ENCODE measurements at regions not wholly inside any gene's neighbourhood (a gene's known extent, or its start where the extent isn't known, plus 50 kb on each side); places are given as distances from the start of the nearest gene placed in this dataset.
"Not testable (repeated sequence)": the region's sequence is repeated elsewhere in the genome, so short reads cannot be mapped to it uniquely, and the experiment has no call there.

DNA sequence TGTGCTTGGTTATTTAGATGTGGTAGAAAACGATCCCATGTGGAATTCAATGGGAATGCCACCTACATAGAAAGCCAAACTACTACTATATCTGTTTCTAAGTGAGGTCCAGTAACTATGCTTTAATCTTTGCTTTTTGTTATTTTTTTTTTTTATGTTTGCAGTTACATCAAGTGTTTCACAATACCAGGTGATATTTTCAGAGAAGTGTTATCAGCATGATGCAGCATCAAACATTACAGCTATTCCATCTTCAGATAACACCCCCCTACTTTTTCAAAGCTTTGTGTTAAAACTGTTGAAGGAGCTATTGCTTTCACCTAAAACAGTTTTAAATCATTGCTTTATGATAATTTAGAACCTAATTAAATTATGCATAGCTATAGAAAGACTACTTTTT lies 163.8 kb upstream of the SLC16A7 start:
- intact Hi-C loops (cut with DNase I), result no loop called here
- TF ChIP-seq POLR2A (IDR thresholded peaks at IDR 0.05), result no peak
- TF ChIP-seq, protein P1, sequence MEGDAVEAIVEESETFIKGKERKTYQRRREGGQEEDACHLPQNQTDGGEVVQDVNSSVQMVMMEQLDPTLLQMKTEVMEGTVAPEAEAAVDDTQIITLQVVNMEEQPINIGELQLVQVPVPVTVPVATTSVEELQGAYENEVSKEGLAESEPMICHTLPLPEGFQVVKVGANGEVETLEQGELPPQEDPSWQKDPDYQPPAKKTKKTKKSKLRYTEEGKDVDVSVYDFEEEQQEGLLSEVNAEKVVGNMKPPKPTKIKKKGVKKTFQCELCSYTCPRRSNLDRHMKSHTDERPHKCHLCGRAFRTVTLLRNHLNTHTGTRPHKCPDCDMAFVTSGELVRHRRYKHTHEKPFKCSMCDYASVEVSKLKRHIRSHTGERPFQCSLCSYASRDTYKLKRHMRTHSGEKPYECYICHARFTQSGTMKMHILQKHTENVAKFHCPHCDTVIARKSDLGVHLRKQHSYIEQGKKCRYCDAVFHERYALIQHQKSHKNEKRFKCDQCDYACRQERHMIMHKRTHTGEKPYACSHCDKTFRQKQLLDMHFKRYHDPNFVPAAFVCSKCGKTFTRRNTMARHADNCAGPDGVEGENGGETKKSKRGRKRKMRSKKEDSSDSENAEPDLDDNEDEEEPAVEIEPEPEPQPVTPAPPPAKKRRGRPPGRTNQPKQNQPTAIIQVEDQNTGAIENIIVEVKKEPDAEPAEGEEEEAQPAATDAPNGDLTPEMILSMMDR (IDR thresholded peaks at IDR 0.05), result no peak
- whole genome bisulfite sequencing, 2 donors, result 43% methylated on average over 1 of the region's 1 CpG
- no peak overlapping the region for H3K27ac ChIP-seq
- no peak for DNase-seq
- no peaks in the 10 kb centered on the region for H3K4me1 ChIP-seq
- H3K27me3 ChIP-seq, result no peaks in the 10 kb centered on the region
- no peaks in the 10 kb centered on the region for H3K9me3 ChIP-seq
- H3K36me3 ChIP-seq, result no peaks in the 10 kb centered on the region
- H3K4me3 ChIP-seq, result no peak overlapping the region

DNA sequence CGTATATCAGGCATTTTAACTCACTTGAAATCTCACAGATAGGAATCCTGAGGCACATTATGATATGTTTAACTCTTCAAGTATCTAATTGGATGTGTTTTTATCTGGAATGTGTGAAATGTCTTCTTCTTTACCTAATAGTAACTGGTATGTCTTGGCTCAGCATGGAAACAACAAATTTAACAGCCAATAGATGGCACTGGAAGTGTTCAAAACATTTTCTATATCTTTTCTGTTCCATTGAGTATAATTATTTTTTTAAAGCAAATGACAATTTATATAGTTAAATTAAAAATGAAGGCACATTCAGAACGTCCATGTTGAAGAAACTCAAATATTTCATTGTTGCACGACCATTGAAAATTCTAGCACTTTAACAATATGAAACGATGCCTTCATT lies 164.6 kb upstream of the SLC16A7 start:
- DNase-seq, result no peak
- Histone ChIP-seq H3K4me1 (no peaks in the 10 kb centered on the region), H3K27ac (no peak overlapping the region), H3K36me3 (no peaks in the 10 kb centered on the region), H3K9me3 (no peaks in the 10 kb centered on the region), H3K27me3 (no peaks in the 10 kb centered on the region), H3K4me3 (no peak overlapping the region)
- 49 to 50% methylated on average over 4 of the region's 4 CpGs for WGBS, 2 donors
- intact Hi-C loops (cut with DNase I), result no loop called here
- TF ChIP-seq POLR2A (IDR thresholded peaks at IDR 0.05), result no peak
- TF ChIP-seq, protein P1 (IDR thresholded peaks at IDR 0.05), result peak in 1 of 6 experiments; percentile 36

- no peaks in the 10 kb centered on the region for H3K9me3 ChIP-seq
- H3K4me3 ChIP-seq, result no peak overlapping the region
- H3K27me3 ChIP-seq, result no peaks in the 10 kb centered on the region
- no peak for TF ChIP-seq POLR2A (IDR thresholded peaks at IDR 0.05)
- TF ChIP-seq, protein P1 (IDR thresholded peaks at IDR 0.05), result no peak
- intact Hi-C loops (cut with DNase I), result no loop called here
- WGBS, 2 donors, result 35 to 40% methylated on average over 1 of the region's 1 CpG
- no peak overlapping the region for H3K27ac ChIP-seq
- no peaks in the 10 kb centered on the region for H3K4me1 ChIP-seq
- no peak for DNase-seq
- no peaks in the 10 kb centered on the region for H3K36me3 ChIP-seq
Measured at GRCh38 chr12:59429766-59430165, 166.1 kb upstream of the SLC16A7 start.

- no peak for TF ChIP-seq POLR2A (IDR thresholded peaks at IDR 0.05)
- TF ChIP-seq, protein P1 (IDR thresholded peaks at IDR 0.05), result no peak
- Histone ChIP-seq H3K27me3 (no peaks in the 10 kb centered on the region), H3K9me3 (no peaks in the 10 kb centered on the region), H3K4me3 (no peak overlapping the region), H3K4me1 (no peaks in the 10 kb centered on the region), H3K27ac (no peak overlapping the region), H3K36me3 (no peaks in the 10 kb centered on the region)
- no peak for DNase-seq
- 72 to 78% methylated on average over 3 of the region's 3 CpGs for WGBS, 2 donors
- intact Hi-C loops (cut with DNase I), result no loop called here
Measured at GRCh38 chr12:59425798-59426197, 170.0 kb upstream of the SLC16A7 start.

DNA sequence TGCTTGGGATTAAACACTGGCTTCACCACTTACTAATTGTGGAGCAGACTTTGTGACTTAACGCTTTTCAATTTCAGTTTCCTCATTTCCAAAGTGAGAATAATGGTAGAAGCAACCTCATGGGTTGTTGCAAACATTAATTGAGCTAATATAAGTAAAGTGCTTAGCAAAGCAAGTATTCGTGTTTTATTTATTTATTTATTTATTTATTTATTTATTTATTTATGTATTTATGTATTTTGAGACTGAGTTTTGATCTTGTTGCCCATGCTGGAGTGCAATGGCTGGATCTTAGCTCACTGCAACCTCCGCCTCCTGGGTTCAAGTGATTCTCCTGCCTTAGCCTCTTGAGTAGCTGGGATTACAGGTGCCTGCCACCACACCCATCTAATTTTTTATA lies 171.2 kb upstream of the SLC16A7 start:
- intact Hi-C loops (cut with DNase I); H3K4me1 ChIP-seq; H3K27ac ChIP-seq; H3K4me3 ChIP-seq; H3K36me3 ChIP-seq; H3K27me3 ChIP-seq; H3K9me3 ChIP-seq; DNase-seq: not testable (repeated sequence)
- WGBS, 2 donors, result 87 to 88% methylated on average over 3 of the region's 3 CpGs

GRCh38 chr12:59414051-59414450 lies 181.8 kb upstream of the SLC16A7 start:
- intact Hi-C loops (cut with DNase I), result no loop called here
- no peak for DNase-seq
- WGBS, 2 donors, result 61 to 64% methylated on average over 1 of the region's 1 CpG
- TF ChIP-seq, protein P1 (IDR thresholded peaks at IDR 0.05), result no peak
- no peak for TF ChIP-seq POLR2A (IDR thresholded peaks at IDR 0.05)
- no peaks in the 10 kb centered on the region for H3K9me3 ChIP-seq
- no peaks in the 10 kb centered on the region for H3K27me3 ChIP-seq
- no peaks in the 10 kb centered on the region for H3K36me3 ChIP-seq
- no peaks in the 10 kb centered on the region for H3K4me1 ChIP-seq
- no peak overlapping the region for H3K4me3 ChIP-seq
- no peak overlapping the region for H3K27ac ChIP-seq

All from esophagus squamous epithelium (tissue), 5 donors.